ENCODE measurements at regions not wholly inside any gene's neighbourhood (a gene's known extent, or its start where the extent isn't known, plus 50 kb on each side); places are given as distances from the start of the nearest gene placed in this dataset.

DNA sequence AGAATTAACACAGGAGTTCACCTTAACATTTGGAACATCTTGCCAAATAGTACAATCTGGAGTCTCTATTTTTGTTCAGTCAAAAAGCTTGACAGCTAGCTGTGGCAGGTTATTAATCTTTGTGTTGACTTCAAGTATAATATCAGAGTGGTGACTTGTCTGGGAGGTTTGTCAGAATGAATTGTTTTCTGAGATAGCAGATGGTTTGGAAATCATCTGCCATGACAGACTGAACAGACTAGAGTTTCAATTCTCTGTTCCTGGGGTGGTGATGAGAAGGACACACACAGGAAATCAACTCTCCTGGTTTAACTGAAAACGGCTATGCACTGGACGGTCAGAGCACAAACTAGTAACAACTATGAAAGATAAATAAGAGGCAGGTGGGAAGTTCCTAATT lies 203.3 kb upstream of the EMCN start:
- Histone ChIP-seq H2BK15ac (ENCODE audit: low read depth, low read length) (no peak overlapping the region), H3K18ac (ENCODE audit: insufficient read length, low read depth, low read length) (no peak overlapping the region), H3K4me1 (ENCODE audit: insufficient read depth, low read length) (no peaks in the 10 kb centered on the region), H4K20me1 (ENCODE audit: control insufficient read depth, insufficient read depth, insufficient read length) (no peaks in the 10 kb centered on the region), H3K79me2 (ENCODE audit: insufficient read depth, low read length) (no peaks in the 10 kb centered on the region), H3K9me3 (ENCODE audit: control insufficient read depth, low read depth, low read length) (no peaks in the 10 kb centered on the region), H3K4me2 (ENCODE audit: insufficient read depth, insufficient read length, low read length) (no peak overlapping the region), H2BK12ac (ENCODE audit: insufficient read length, low read depth, low read length) (no peak overlapping the region), H3K56ac (ENCODE audit: insufficient read length, low read depth, low read length) (no peak overlapping the region), H2BK5ac (ENCODE audit: insufficient read length, low read length) (no peak overlapping the region), H3K9ac (ENCODE audit: extremely low read depth, insufficient read length, low read length) (no peak overlapping the region), H2BK20ac (ENCODE audit: low read depth, low read length, poor library complexity, severe bottlenecking) (no peak overlapping the region), H3K23me2 (ENCODE audit: insufficient read length, low read depth, low read length, poor library complexity, severe bottlenecking) (no peaks in the 10 kb centered on the region), H3K4ac (ENCODE audit: low read depth, low read length) (no peak overlapping the region), H3K27ac (ENCODE audit: insufficient read length, low read depth, low read length) (no peak overlapping the region), H2AFZ (ENCODE audit: low read length) (no peak overlapping the region), H3K27me3 (ENCODE audit: insufficient read depth, low read length) (no peaks in the 10 kb centered on the region), H3T11ph (ENCODE audit: low read length) (no peak overlapping the region), H3K23ac (ENCODE audit: insufficient read length, low read depth, low read length) (no peak overlapping the region), H3K79me1 (ENCODE audit: insufficient read depth, low read depth, low read length, poor library complexity, severe bottlenecking) (no peaks in the 10 kb centered on the region), H4K8ac (replicated peaks; ENCODE audit: insufficient read length, low read depth, low read length) (no peak overlapping the region), H3K14ac (ENCODE audit: insufficient read depth, low read length) (no peak overlapping the region), H2AK5ac (ENCODE audit: insufficient read length, low read length) (no peak overlapping the region), H4K5ac (ENCODE audit: insufficient read length, low read depth, low read length) (no peak overlapping the region), H4K91ac (ENCODE audit: insufficient read length, low read depth, low read length) (no peak overlapping the region), H2BK120ac (ENCODE audit: low read depth, low read length, poor library complexity, severe bottlenecking) (no peak overlapping the region)
- Mint-ChIP-seq H3K27ac (no peak overlapping the region), H3K27me3 (ENCODE audit: low read depth) (no peaks in the 10 kb centered on the region), H3K4me1 (peaks cover 0 to 4% of the 10 kb centered on the region in 2 experiments; a peak in 2 of 4 replicates), H3K9me3 (no peaks in the 10 kb centered on the region), H3K4me3 (no peak overlapping the region), H3K36me3 (ENCODE audit: insufficient read depth in 1 of 3, low read depth in 3 of 3) (no peaks in the 10 kb centered on the region; a peak in 1 of 7 replicates)
- DNase-seq: no peak
- TF ChIP-seq, protein P1, sequence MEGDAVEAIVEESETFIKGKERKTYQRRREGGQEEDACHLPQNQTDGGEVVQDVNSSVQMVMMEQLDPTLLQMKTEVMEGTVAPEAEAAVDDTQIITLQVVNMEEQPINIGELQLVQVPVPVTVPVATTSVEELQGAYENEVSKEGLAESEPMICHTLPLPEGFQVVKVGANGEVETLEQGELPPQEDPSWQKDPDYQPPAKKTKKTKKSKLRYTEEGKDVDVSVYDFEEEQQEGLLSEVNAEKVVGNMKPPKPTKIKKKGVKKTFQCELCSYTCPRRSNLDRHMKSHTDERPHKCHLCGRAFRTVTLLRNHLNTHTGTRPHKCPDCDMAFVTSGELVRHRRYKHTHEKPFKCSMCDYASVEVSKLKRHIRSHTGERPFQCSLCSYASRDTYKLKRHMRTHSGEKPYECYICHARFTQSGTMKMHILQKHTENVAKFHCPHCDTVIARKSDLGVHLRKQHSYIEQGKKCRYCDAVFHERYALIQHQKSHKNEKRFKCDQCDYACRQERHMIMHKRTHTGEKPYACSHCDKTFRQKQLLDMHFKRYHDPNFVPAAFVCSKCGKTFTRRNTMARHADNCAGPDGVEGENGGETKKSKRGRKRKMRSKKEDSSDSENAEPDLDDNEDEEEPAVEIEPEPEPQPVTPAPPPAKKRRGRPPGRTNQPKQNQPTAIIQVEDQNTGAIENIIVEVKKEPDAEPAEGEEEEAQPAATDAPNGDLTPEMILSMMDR (conservative IDR thresholded peaks at IDR 0.05): no peak
- no CpG with 5 or more reads among the region's 2 CpGs for WGBS (ENCODE audit: extremely low coverage, insufficient read length, low lambda C conversion rate)

All from H9 (cell line).